Hepatocyte (in vitro differentiated cells): ENCODE measurements at regions not wholly inside any gene's neighbourhood (a gene's known extent, or its start where the extent isn't known, plus 50 kb on each side); places are given as distances from the start of the nearest gene placed in this dataset.

Experiments used
- EZH2 ChIP-seq: fragments of 200-600 bp; sonication (generic); IDR thresholded peaks from 2 replicates; pipeline ENCODE4 v1.6.1; 2016; ENCODE audit warnings: antibody characterized with exemption, mild to moderate bottlenecking, borderline replicate concordance
- TF ChIP-seq, protein P1 (sequence below): fragments of 200-600 bp; sonication (generic); IDR thresholded peaks from 2 replicates; pipeline ENCODE4 v1.5.1; 2016; ENCODE audit warnings: antibody characterized with exemption, mild to moderate bottlenecking; ENCODE audit not compliant: poor library complexity

DNA sequence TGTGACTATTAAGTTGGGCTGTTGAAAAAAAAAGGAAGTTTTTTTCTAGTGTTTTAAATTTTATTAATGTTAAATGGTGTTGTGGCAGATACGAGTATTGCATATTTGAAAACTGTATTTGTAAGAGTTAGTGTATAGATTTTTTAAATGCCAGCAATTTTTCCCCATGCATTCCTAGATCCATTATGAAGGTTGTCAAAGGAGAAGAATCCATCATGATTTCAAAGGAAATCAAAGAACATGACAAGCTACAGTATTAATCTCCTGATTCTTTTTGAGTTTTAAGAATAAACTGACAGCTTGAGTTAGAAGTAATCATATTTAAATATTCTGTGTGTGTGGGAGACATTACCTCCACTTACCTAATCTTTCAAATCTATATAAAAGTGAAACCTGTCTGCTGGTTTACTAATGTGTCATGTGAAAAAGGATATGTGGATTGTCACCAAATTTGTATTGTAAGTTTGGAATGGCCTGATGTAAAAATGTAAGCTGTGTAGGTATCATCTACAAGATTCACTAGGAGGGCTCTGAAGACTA, 111.0 kb upstream of the HS3ST5 start:
- TF ChIP-seq, protein P1, sequence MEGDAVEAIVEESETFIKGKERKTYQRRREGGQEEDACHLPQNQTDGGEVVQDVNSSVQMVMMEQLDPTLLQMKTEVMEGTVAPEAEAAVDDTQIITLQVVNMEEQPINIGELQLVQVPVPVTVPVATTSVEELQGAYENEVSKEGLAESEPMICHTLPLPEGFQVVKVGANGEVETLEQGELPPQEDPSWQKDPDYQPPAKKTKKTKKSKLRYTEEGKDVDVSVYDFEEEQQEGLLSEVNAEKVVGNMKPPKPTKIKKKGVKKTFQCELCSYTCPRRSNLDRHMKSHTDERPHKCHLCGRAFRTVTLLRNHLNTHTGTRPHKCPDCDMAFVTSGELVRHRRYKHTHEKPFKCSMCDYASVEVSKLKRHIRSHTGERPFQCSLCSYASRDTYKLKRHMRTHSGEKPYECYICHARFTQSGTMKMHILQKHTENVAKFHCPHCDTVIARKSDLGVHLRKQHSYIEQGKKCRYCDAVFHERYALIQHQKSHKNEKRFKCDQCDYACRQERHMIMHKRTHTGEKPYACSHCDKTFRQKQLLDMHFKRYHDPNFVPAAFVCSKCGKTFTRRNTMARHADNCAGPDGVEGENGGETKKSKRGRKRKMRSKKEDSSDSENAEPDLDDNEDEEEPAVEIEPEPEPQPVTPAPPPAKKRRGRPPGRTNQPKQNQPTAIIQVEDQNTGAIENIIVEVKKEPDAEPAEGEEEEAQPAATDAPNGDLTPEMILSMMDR = no peak
- TF ChIP-seq EZH2 = no peak
